H1 (cell line): ENCODE measurements at regions not wholly inside any gene's neighbourhood (a gene's known extent, or its start where the extent isn't known, plus 50 kb on each side); places are given as distances from the start of the nearest gene placed in this dataset.

Source experiments
- NRF1 ChIP-seq: IDR thresholded peaks from 2 replicates; pipeline ENCODE4 v1.6.1; 2011; ENCODE audit warnings: mild to moderate bottlenecking, low read depth, low read length, improper control_type of control experiment
- SP2 ChIP-seq: IDR thresholded peaks from 2 replicates; pipeline ENCODE4 v1.6.1; 2012; ENCODE audit warnings: mild to moderate bottlenecking, low read length, inconsistent platforms
- TAF7 ChIP-seq: optimal IDR thresholded peaks from 2 replicates; pipeline ENCODE3; 2011; ENCODE audit warnings: low read depth, mild to moderate bottlenecking, inconsistent platforms, low read length, moderate library complexity, borderline replicate concordance
- TBP ChIP-seq: IDR thresholded peaks from 2 replicates; pipeline ENCODE4 v1.6.1; 2011; ENCODE audit warnings: low read depth, low read length, improper control_type of control experiment

GRCh38 chr7:12895296-12895695 lies 207.9 kb downstream of the ARL4A start (continued):
- TF ChIP-seq TAF7 (no peak), NRF1 (no peak), SP2 (no peak), TBP (no peak)
